ENCODE measurements at regions not wholly inside any gene's neighbourhood (a gene's known extent, or its start where the extent isn't known, plus 50 kb on each side); places are given as distances from the start of the nearest gene placed in this dataset.

GRCh38 chr6:96381246-96381645 is 140.4 kb upstream of the UFL1 start:
- TF ChIP-seq CTCF (IDR thresholded peaks at IDR 0.05; ENCODE audit: insufficient read depth, low read length) (no peak), POLR2AphosphoS5 (IDR thresholded peaks at IDR 0.05; ENCODE audit: low read depth) (no peak)
